HCT116 (cell line): ENCODE measurements at regions not wholly inside any gene's neighbourhood (a gene's known extent, or its start where the extent isn't known, plus 50 kb on each side); places are given as distances from the start of the nearest gene placed in this dataset.

Source experiments
- ATAC-seq: fragments of 200-7000 bp; cut with Tn5 transposase; 2 replicates; pipeline ENCODE4 v1.9.1; 2020; ENCODE audit warnings: mild to moderate bottlenecking, moderate library complexity
- BruUV-seq: library from RNA; stranded (reverse); fragments of 400-500 nt; replicated peaks from 2 replicates; lab custom pipeline; 2021; lab: Mats Ljungman, UMichigan
- CTCF ChIA-PET: fragments of 300-600 bp; sonication (Branson Sonifier 250); formaldehyde crosslinking; loops from one replicate; lab custom pipeline; 2021; ENCODE audit warnings: antibody characterized with exemption; lab: Charles Lee
- POLR2A ChIA-PET: fragments of 300-600, 350-600 bp; sonication (Branson Sonifier 250); formaldehyde crosslinking; loops from one replicate; lab custom pipeline; 2021; ENCODE audit warnings: antibody characterized with exemption; lab: Charles Lee
- RAD21 ChIA-PET, 2 experiments: fragments of 300-600 bp; sonication (Branson Sonifier 250); formaldehyde crosslinking; loops; one replicate each; lab custom pipeline; 2023; ENCODE audit warnings: low total read pairs in 2 of 2; ENCODE audit not compliant: uncharacterized antibody in 2 of 2, unreplicated experiment in 2 of 2, low non-redundant PET in 1 of 2; lab: Charles Lee
- DNase-seq: peaks from one replicate; pipeline ENCODE4 v3.0.0-alpha.2; 2010; ENCODE audit warnings: low read depth, low spot score
- H2AFZ ChIP-seq: fragments of 200-600 bp; shearing (Covaris generic), sonication (generic); 2 replicates; pipeline ENCODE4 v1.6.1; 2017; ENCODE audit warnings: low read depth, mixed run types, mixed read lengths, antibody characterized with exemption, low read length; ENCODE audit not compliant: poor library complexity, severe bottlenecking
- H3K27ac ChIP-seq: 2 replicates; pipeline ENCODE4 v1.5.1; 2012; ENCODE audit warnings: low read depth, low read length
- H3K27me3 ChIP-seq: fragments of 200-600 bp; sonication (generic); 2 replicates; pipeline ENCODE4 v1.6.1; 2016; ENCODE audit warnings: mixed run types, low read length, mixed read lengths; ENCODE audit not compliant: insufficient read depth
- H3K36me3 ChIP-seq, 2 experiments: fragments of 200-500 bp in 1 of 2; fragments of 200-600 bp in 1 of 2; sonication (Bioruptor generic) in 1 of 2; sonication (generic) in 1 of 2; 2 replicates each; pipeline versions ENCODE4 v1.5.1 to v1.6.1; 2014 to 2016; ENCODE audit warnings: low read length in 2 of 2, inconsistent platforms in 1 of 2, mixed read lengths in 1 of 2, mixed run types in 1 of 2; ENCODE audit not compliant: insufficient read depth in 2 of 2, control insufficient read depth in 1 of 2
- H3K4me1 ChIP-seq, 2 experiments: fragments of 200-600 bp in 1 of 2; sonication (generic) in 1 of 2; 2 replicates each; pipeline versions ENCODE4 v1.5.1 to v1.6.1; 2012 to 2017; ENCODE audit warnings: low read length in 2 of 2, inconsistent platforms in 1 of 2, mild to moderate bottlenecking in 1 of 2, mixed read lengths in 1 of 2, mixed run types in 1 of 2, moderate library complexity in 1 of 2; ENCODE audit not compliant: insufficient read depth in 2 of 2, control insufficient read depth in 1 of 2
- H3K4me2 ChIP-seq: fragments of 200-600 bp; sonication (generic); 2 replicates; pipeline ENCODE4 v1.6.1; 2017; ENCODE audit warnings: mixed run types, low read length, mixed read lengths
- H3K4me3 ChIP-seq, 2 experiments: fragments of 200-600 bp in 1 of 2; sonication (generic) in 1 of 2; replicated peaks in 1 of 2; 2 replicates each; pipeline ENCODE4 v1.5.1; 2011 to 2016; ENCODE audit warnings: low read length in 2 of 2, control low read depth in 1 of 2, low read depth in 1 of 2, mild to moderate bottlenecking in 1 of 2, mixed read lengths in 1 of 2, mixed run types in 1 of 2
- H3K79me2 ChIP-seq: fragments of 200-600 bp; sonication (generic); 2 replicates; pipeline ENCODE4 v1.6.1; 2017; ENCODE audit warnings: mild to moderate bottlenecking, mixed run types, low read length, moderate library complexity, mixed read lengths; ENCODE audit not compliant: insufficient read depth
- H3K9ac ChIP-seq: fragments of 200-600 bp; sonication (generic); 2 replicates; pipeline ENCODE4 v1.6.1; 2016; ENCODE audit warnings: low read length, mixed read lengths
- H3K9me2 ChIP-seq: fragments of 200-600 bp; sonication (generic), shearing (Covaris generic); 2 replicates; pipeline ENCODE4 v1.6.1; 2017; ENCODE audit warnings: mixed run types, mild to moderate bottlenecking, moderate library complexity; ENCODE audit not compliant: insufficient read depth
- H3K9me3 ChIP-seq, 2 experiments: fragments of 200-500 bp in 1 of 2; fragments of 200-600 bp in 1 of 2; sonication (Bioruptor generic) in 1 of 2; sonication (generic) in 1 of 2; 2 replicates each; pipeline ENCODE4 v1.6.1; 2014 to 2017; ENCODE audit warnings: low read length in 2 of 2, mixed read lengths in 2 of 2, inconsistent platforms in 1 of 2, low read depth in 1 of 2, mild to moderate bottlenecking in 1 of 2, mixed run types in 1 of 2, moderate library complexity in 1 of 2; ENCODE audit not compliant: control insufficient read depth in 1 of 2, insufficient read depth in 1 of 2
- H4K20me1 ChIP-seq: fragments of 200-600 bp; sonication (generic), shearing (Covaris generic); 2 replicates; pipeline ENCODE4 v1.6.1; 2017; ENCODE audit warnings: mixed run types, mild to moderate bottlenecking, moderate library complexity; ENCODE audit not compliant: insufficient read depth
- CBX3 ChIP-seq: IDR thresholded peaks from 2 replicates; pipeline ENCODE4 v1.6.1; 2012; ENCODE audit warnings: low read depth
- CEBPB ChIP-seq: IDR thresholded peaks from 2 replicates; pipeline ENCODE4 v1.6.1; 2012; ENCODE audit warnings: low read depth
- EGR1 ChIP-seq: IDR thresholded peaks from 2 replicates; pipeline ENCODE4 v1.6.1; 2012; ENCODE audit warnings: low read depth
- ELF1 ChIP-seq: IDR thresholded peaks from 2 replicates; pipeline ENCODE4 v1.6.1; 2012; ENCODE audit warnings: low read depth, borderline replicate concordance
- EZH2phosphoT487 ChIP-seq: fragments of 200-600 bp; IDR thresholded peaks from 2 replicates; pipeline ENCODE4 v1.6.1; 2018; ENCODE audit warnings: antibody characterized with exemption, borderline replicate concordance
- FOSL1 ChIP-seq: IDR thresholded peaks from 2 replicates; pipeline ENCODE4 v1.6.1; 2012; ENCODE audit warnings: low read depth
- JUND ChIP-seq: IDR thresholded peaks from 2 replicates; pipeline ENCODE4 v1.6.1; 2012
- MAX ChIP-seq: IDR thresholded peaks from 2 replicates; pipeline ENCODE4 v1.6.1; 2012
- POLR2A ChIP-seq: IDR thresholded peaks from 2 replicates; pipeline ENCODE4 v1.7.0; 2011; ENCODE audit warnings: borderline replicate concordance; ENCODE audit not compliant: insufficient read depth, insufficient read length; ENCODE audit errors: extremely low read depth
- POLR2AphosphoS5 ChIP-seq: IDR thresholded peaks from 2 replicates; pipeline ENCODE4 v1.6.1; 2011; ENCODE audit warnings: mild to moderate bottlenecking, low read depth, low read length, moderate library complexity
- RAD21 ChIP-seq: IDR thresholded peaks from 2 replicates; pipeline ENCODE4 v1.6.1; 2012; ENCODE audit warnings: low read depth, mild to moderate bottlenecking
- SIN3A ChIP-seq: IDR thresholded peaks from 2 replicates; pipeline ENCODE4 v1.6.1; 2012; ENCODE audit warnings: low read depth
- SP1 ChIP-seq: IDR thresholded peaks from 2 replicates; pipeline ENCODE4 v1.6.1; 2012; ENCODE audit warnings: low read depth
- SRF ChIP-seq: IDR thresholded peaks from 2 replicates; pipeline ENCODE4 v1.6.1; 2012; ENCODE audit warnings: low read depth
- TCF7L2 ChIP-seq: IDR thresholded peaks from 2 replicates; pipeline ENCODE4 v1.7.0; 2011; ENCODE audit warnings: borderline replicate concordance, inconsistent platforms; ENCODE audit not compliant: insufficient read depth, insufficient read length; ENCODE audit errors: extremely low read depth
- YY1 ChIP-seq: IDR thresholded peaks from 2 replicates; pipeline ENCODE4 v1.6.1; 2011; ENCODE audit warnings: low read length, low read depth, moderate library complexity, mild to moderate bottlenecking; ENCODE audit not compliant: insufficient replicate concordance; ENCODE audit errors: extremely low read depth
- ZFX ChIP-seq: fragments of 450-650 bp; IDR thresholded peaks from 2 replicates; pipeline ENCODE4 v1.6.1; 2017
- ZNF274 ChIP-seq: fragments of 200-500 bp; sonication (Bioruptor generic); IDR thresholded peaks from 2 replicates; pipeline ENCODE4 v1.6.1; 2014; ENCODE audit warnings: mild to moderate bottlenecking, low read depth, low read length, inconsistent platforms
- intact Hi-C: fragments of 100-400 bp; cut with micrococcal nuclease; formaldehyde crosslinking; loops from 2 replicates; pipeline ENCODE4 v1.10.0; 2022
- TF ChIP-seq, protein P1 (sequence below), 3 experiments: fragments of 200-600 bp in 1 of 3; sonication (generic) in 1 of 3; IDR thresholded peaks in 2 of 3; conservative IDR thresholded peaks in 1 of 3; 2 replicates each; pipeline ENCODE4 v1.5.1; 2012 to 2017; ENCODE audit warnings: low read depth in 2 of 3, low read length in 2 of 3, antibody characterized with exemption in 1 of 3, borderline replicate concordance in 1 of 3, control low read depth in 1 of 3, mild to moderate bottlenecking in 1 of 3, mixed read lengths in 1 of 3, mixed run types in 1 of 3, moderate library complexity in 1 of 3; ENCODE audit not compliant: insufficient read depth in 1 of 3

GRCh38 chr1:96352733-96353132, 368.9 kb upstream of the PTBP2 start:
- Histone ChIP-seq H3K9me2 (no peaks in the 10 kb centered on the region), H3K4me1 (peaks cover 4 to 10% of the 10 kb centered on the region in 2 experiments; a peak in 2 of 4 replicates), H3K9me3 (no peaks in the 10 kb centered on the region), H3K27me3 (no peaks in the 10 kb centered on the region), H3K36me3 (no peaks in the 10 kb centered on the region), H3K9ac (no peak overlapping the region), H3K4me2 (no peak overlapping the region), H3K79me2 (no peaks in the 10 kb centered on the region), H3K4me3 (no peak overlapping the region), H3K27ac (no peak overlapping the region), H4K20me1 (no peaks in the 10 kb centered on the region), H2AFZ (no peak overlapping the region)
- no peak for TF ChIP-seq JUND
- no peak for TF ChIP-seq SIN3A
- TF ChIP-seq POLR2AphosphoS5: no peak
- TF ChIP-seq ELF1: no peak
- TF ChIP-seq SP1: no peak
- no peak for TF ChIP-seq POLR2A
- TF ChIP-seq EZH2phosphoT487: no peak
- no peak for TF ChIP-seq SRF
- TF ChIP-seq FOSL1: no peak
- no peak for TF ChIP-seq ZFX
- TF ChIP-seq CBX3: no peak
- TF ChIP-seq CEBPB: no peak
- no peak for TF ChIP-seq ZNF274
- TF ChIP-seq TCF7L2: no peak
- no peak for TF ChIP-seq MAX
- no peak for TF ChIP-seq EGR1
- no peak for TF ChIP-seq RAD21
- no peak for TF ChIP-seq YY1
- TF ChIP-seq, protein P1, sequence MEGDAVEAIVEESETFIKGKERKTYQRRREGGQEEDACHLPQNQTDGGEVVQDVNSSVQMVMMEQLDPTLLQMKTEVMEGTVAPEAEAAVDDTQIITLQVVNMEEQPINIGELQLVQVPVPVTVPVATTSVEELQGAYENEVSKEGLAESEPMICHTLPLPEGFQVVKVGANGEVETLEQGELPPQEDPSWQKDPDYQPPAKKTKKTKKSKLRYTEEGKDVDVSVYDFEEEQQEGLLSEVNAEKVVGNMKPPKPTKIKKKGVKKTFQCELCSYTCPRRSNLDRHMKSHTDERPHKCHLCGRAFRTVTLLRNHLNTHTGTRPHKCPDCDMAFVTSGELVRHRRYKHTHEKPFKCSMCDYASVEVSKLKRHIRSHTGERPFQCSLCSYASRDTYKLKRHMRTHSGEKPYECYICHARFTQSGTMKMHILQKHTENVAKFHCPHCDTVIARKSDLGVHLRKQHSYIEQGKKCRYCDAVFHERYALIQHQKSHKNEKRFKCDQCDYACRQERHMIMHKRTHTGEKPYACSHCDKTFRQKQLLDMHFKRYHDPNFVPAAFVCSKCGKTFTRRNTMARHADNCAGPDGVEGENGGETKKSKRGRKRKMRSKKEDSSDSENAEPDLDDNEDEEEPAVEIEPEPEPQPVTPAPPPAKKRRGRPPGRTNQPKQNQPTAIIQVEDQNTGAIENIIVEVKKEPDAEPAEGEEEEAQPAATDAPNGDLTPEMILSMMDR (IDR thresholded peaks at IDR 0.05 in 2 of 3, conservative IDR thresholded peaks at IDR 0.05 in 1 of 3; ENCODE audit: borderline replicate concordance in 1 of 3, insufficient read depth in 1 of 3, low read depth in 2 of 3, low read length in 2 of 3): no peak
- CTCF ChIA-PET: no interaction called here
- no peak for ATAC-seq
- intact Hi-C loops: no loop called here
- RAD21 ChIA-PET: no interaction called here
- no peak for DNase-seq
- BruUV-seq: no TSS peak
- POLR2A ChIA-PET: no interaction called here
